GM18507 (cell line): ENCODE measurements at regions not wholly inside any gene's neighbourhood (a gene's known extent, or its start where the extent isn't known, plus 50 kb on each side); places are given as distances from the start of the nearest gene placed in this dataset.

Experiments used
- DNase-seq: peaks from one replicate; pipeline ENCODE4 v3.0.0; 2011; ENCODE audit warnings: low read depth; ENCODE audit not compliant: insufficient read length; ENCODE audit errors: extremely low spot score
- FAIRE-seq: peaks from 2 replicates; lab custom pipeline; 2011; peaks lifted over from hg19 to GRCh38; lab: Jason Lieb, UNC

- DNase-seq = no peak
- FAIRE-seq = no peak
Observed at GRCh38 chr16:79451196-79451816, 149.2 kb downstream of the MAF start.

- FAIRE-seq (no peak), DNase-seq (no peak)
Observed at GRCh38 chr16:79449900-79450299, 150.6 kb downstream of the MAF start.

GRCh38 chr16:79449067-79449769, 151.3 kb downstream of the MAF start:
- DNase-seq = no peak
- FAIRE-seq = no peak

GRCh38 chr16:79444572-79444971, 156.0 kb downstream of the MAF start:
- FAIRE-seq (no peak), DNase-seq (no peak)

GRCh38 chr16:79439901-79440300, 160.6 kb downstream of the MAF start:
- DNase-seq = no peak
- no peak for FAIRE-seq

- FAIRE-seq (no peak), DNase-seq (no peak)
Observed at GRCh38 chr16:79437764-79438751, 162.5 kb downstream of the MAF start.

GRCh38 chr16:79436885-79437284, 163.7 kb downstream of the MAF start:
- FAIRE-seq (no peak), DNase-seq (no peak)

GRCh38 chr16:79434771-79435170, 165.8 kb downstream of the MAF start:
- DNase-seq (no peak), FAIRE-seq (no peak)

GRCh38 chr16:79434092-79434491, 166.4 kb downstream of the MAF start:
- FAIRE-seq (no peak), DNase-seq (no peak)

- FAIRE-seq (no peak), DNase-seq (no peak)
Observed at GRCh38 chr16:79431923-79432322, 168.6 kb downstream of the MAF start.

- DNase-seq (no peak), FAIRE-seq (no peak)
Observed at GRCh38 chr16:79430191-79430678, 170.3 kb downstream of the MAF start.

GRCh38 chr16:79429381-79430190, 171.0 kb downstream of the MAF start:
- no peak for DNase-seq
- FAIRE-seq = no peak

- DNase-seq = no peak
- FAIRE-seq = no peak
Observed at GRCh38 chr16:79426663-79427062, 173.9 kb downstream of the MAF start.

GRCh38 chr16:79422064-79422463, 178.5 kb downstream of the MAF start:
- DNase-seq = no peak
- no peak for FAIRE-seq

- FAIRE-seq (no peak), DNase-seq (no peak)
Observed at GRCh38 chr16:79421126-79421525, 179.4 kb downstream of the MAF start.

GRCh38 chr16:79420493-79420892, 180.0 kb downstream of the MAF start:
- no peak for FAIRE-seq

GRCh38 chr16:79419148-79419547, 181.4 kb downstream of the MAF start:
- DNase-seq (no peak), FAIRE-seq (no peak)

More at GRCh38 chr16:79420493-79420892, 180.0 kb downstream of the MAF start:
- no peak for DNase-seq

- FAIRE-seq (no peak), DNase-seq (no peak)
Observed at GRCh38 chr16:79417601-79418008, 182.9 kb downstream of the MAF start.

GRCh38 chr16:79415983-79416640, 184.4 kb downstream of the MAF start:
- FAIRE-seq (no peak), DNase-seq (no peak)
